ENCODE measurements at regions not wholly inside any gene's neighbourhood (a gene's known extent, or its start where the extent isn't known, plus 50 kb on each side); places are given as distances from the start of the nearest gene placed in this dataset.

DNA sequence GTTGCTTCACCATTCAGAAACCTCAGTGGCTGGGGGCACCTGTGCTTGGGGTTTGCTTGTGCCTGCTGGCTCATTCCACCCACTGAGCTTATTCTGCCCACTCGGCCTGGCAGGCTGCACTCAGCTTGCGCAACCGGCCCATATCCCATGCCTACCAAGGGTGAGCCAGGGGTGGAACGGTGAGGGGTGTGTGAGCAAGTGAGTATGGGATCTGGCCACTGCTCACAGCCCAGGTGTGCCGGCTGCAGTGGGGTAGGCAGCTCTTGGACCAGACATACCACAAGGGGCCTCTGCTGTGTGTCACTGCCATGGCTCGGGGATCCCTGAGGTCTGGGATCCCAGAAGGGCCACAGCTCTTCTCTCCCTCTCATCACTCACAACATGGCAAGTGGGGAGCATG, 1000.5 kb upstream of the CRIM1 start:
- TF ChIP-seq CTCF (IDR thresholded peaks at IDR 0.05) = no peak
- no peak for TF ChIP-seq POLR2A (IDR thresholded peaks at IDR 0.05)
